NCI-H446 (cell line): ENCODE measurements at regions not wholly inside any gene's neighbourhood (a gene's known extent, or its start where the extent isn't known, plus 50 kb on each side); places are given as distances from the start of the nearest gene placed in this dataset.

Experiments used
- DNase-seq, 2 experiments: peaks; one replicate each; lab custom pipeline; 2025; lab: John Stamatoyannopoulos, UW

- no peak for DNase-seq
These were observed 49.9 kb downstream of the RIN2 start for GRCh38 chr20:19807946-19808330.

GRCh38 chr20:19808498-19808897 is 50.4 kb downstream of the RIN2 start:
- no peak for DNase-seq

DNA sequence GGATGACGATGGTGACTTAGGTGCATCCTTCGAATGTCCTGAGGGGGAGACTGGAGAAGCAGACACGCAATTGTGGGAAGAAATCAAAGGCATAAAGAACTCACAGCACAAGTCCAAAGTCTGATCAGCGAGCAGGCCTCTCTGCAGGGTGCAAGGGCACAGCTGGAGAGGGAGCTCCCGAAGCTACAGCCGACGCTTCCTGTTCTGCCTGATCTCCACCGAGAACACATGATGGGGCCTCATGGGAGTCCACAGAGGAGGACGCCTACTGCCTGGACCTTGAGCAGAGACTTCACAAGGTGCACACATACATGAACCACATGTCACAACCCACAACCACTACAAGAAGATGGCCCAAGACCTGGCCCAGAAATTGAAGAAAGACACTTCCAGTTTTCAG is 51.4 kb downstream of the RIN2 start:
- DNase-seq, result no peak

GRCh38 chr20:19811231-19811630 is 53.2 kb downstream of the RIN2 start:
- no peak for DNase-seq

GRCh38 chr20:19812056-19812455 is 54.0 kb downstream of the RIN2 start:
- DNase-seq, result no peak

- no peak for DNase-seq
These were observed 54.6 kb downstream of the RIN2 start for GRCh38 chr20:19812696-19813095.

- no peak for DNase-seq
These were observed 56.0 kb downstream of the RIN2 start for GRCh38 chr20:19813846-19814640.

- DNase-seq, result no peak
These were observed 57.5 kb downstream of the RIN2 start for GRCh38 chr20:19815553-19815991.

- no peak for DNase-seq
These were observed 58.3 kb downstream of the RIN2 start for GRCh38 chr20:19816386-19816785.

GRCh38 chr20:19817017-19817416 is 59.0 kb downstream of the RIN2 start:
- no peak for DNase-seq

- no peak for DNase-seq
These were observed 61.1 kb downstream of the RIN2 start for GRCh38 chr20:19819149-19819548.

DNA sequence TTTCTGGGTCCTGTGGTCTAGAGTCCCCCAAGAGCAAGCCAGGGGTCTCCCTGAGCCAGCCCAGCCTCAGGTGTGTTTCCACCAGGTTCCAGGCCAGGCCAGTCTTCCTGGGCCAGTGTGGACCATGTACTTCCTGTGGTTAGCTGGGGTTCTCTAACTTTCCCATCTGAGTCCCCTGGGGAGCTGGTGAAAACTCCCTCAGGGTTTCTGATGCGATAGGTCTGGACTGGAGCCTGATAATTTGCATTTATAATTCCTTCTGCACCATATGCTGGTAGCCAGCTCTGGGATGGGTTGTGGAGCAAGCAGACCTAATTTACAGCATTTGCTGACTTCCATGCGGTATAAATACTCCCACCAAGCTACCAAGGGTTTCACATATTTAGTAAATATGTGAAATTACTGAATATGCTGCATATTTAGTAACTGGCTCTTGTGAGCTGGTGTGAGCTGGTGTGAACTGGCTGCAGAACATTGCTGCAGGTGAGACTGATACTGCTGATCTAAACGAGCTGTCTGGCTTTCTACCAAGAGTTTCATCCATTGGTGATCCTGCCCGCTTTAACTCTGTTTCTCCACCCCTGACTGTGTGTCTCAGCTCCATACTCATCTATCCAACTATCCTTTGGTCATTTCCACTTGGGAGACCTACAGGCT is 62.6 kb downstream of the RIN2 start:
- peak in 1 of 2 experiments; percentile 9 for DNase-seq

DNA sequence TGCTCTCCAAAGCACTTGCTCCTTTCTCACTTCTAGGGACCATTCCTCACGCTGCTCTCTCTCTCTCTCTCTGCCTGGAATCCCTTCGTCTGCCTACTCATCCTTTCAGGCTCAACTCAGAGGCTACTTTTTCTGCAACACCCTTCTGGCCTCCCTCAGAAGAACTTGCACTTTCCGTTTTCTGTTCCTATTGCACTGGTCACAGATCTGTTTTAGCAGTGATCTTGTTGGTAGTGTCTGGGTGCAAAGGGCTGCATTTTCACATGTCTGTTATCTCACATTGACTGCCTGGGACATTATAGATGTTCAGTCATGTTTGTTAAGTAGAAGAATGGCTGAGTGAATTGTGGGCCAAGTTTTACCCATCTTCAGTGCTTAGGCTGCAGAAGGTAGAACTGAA is 63.5 kb downstream of the RIN2 start:
- DNase-seq, result no peak

- no peak for DNase-seq
These were observed 65.2 kb downstream of the RIN2 start for GRCh38 chr20:19823216-19823615.

GRCh38 chr20:19823971-19824370 is 65.9 kb downstream of the RIN2 start:
- no peak for DNase-seq

DNA sequence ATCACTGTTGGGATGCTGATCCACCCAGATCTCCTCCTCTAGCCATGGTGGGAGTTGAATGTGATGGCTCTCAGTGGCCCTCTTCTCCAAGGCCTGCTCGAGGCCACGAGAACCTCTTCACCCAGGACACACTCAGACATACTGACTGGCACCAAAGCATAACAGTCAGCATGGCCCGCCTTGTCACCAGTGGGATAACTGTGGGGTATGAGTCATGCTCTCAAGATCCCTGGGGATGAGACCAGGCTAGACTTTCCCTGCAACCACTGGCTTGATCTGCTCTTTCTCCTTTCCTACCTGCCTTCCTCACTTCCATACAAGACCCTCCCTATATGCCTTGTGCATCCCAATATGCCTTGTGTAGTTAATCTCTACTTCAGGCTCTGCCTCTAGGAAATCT is 66.8 kb downstream of the RIN2 start:
- no peak for DNase-seq

- DNase-seq, result no peak
These were observed 68.3 kb downstream of the RIN2 start for GRCh38 chr20:19826179-19826914.

DNA sequence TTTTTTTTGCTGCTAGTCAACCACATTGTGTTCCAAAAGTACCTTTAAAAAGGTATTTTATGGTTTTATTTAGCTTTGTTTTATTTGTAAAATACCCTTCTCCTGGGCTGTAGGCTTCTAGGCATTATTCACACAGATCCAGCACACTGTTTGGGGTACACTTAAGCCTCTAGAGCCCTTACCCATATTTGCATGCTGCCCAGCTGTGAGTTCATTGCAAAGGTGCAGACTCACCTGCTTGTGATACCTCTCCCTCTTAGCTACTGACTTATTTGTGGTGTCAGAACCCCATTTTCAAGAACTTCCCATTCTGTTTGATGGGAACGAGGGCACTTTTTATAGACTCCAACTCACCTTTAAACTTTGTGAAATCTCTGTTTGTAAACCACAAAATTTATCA is 69.8 kb downstream of the RIN2 start:
- no peak for DNase-seq

DNA sequence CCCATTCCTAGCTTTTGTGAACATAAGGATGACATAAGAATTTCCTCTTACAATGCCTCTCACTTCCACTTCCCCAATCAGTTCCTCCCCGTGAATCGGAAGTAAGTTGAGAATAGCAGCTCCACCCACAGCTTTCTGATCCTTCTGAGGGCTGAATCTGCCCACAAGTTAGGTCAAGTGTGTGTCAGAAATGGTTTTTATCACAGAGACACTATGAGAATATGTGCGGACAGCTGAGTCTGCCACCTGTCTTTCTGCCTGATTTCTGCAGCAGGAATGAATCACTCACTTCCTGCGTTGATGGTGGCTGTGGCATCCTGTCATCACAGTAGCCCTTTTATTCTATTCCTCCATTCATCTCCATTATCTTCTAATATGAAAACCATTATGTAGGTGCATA is 70.2 kb downstream of the RIN2 start:
- DNase-seq, result no peak

- no peak for DNase-seq
These were observed 72.2 kb downstream of the RIN2 start for GRCh38 chr20:19830211-19830785.

DNA sequence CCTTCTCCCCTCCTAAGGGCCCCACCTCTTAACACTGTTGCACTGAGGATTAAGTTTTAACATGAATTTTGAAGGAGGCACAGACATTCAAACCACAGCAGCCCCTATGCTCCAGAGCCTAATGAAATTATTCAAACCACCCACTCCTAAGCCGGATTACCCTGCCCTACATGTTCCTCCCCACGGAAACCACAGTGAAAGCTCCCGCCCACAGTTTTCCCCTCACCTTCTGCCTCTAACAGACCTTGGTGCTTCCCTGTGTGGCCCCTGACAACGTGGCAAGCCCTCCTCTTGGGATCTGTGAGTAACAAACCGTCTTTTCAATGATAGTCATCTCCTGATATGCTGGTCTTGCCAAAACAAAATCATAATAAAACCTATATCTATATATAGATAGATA is 74.8 kb downstream of the RIN2 start:
- no peak for DNase-seq

DNA sequence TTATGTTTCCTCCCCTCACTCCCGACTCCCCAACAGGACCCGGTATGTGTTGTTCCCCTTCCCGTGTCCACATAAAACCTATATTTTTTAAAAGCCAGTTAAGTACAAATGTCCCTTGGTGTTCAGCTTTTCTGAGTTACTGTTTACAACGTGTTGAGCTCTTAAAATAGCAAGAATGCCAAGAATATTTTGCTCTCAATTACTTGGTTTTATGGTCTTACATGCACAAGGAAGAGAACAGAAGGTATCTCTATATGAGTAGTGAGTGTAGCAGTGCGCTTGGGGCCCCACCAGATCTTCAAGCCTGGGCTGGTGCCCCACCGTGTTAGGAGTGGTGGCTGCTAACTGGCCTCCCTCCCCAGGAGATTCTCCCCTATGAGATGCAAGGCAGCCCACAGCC is 75.3 kb downstream of the RIN2 start:
- no peak for DNase-seq

- no peak for DNase-seq
These were observed 76.2 kb downstream of the RIN2 start for GRCh38 chr20:19834287-19834686.
